HG02885 (cell line): ENCODE measurements at regions not wholly inside any gene's neighbourhood (a gene's known extent, or its start where the extent isn't known, plus 50 kb on each side); places are given as distances from the start of the nearest gene placed in this dataset.

Experiments used
- ATAC-seq: cut with Tn5 transposase; IDR thresholded peaks from one replicate; pipeline ENCODE4 v1.9.1; 2021; ENCODE audit warnings: mild to moderate bottlenecking; ENCODE audit not compliant: unreplicated experiment, poor library complexity

DNA sequence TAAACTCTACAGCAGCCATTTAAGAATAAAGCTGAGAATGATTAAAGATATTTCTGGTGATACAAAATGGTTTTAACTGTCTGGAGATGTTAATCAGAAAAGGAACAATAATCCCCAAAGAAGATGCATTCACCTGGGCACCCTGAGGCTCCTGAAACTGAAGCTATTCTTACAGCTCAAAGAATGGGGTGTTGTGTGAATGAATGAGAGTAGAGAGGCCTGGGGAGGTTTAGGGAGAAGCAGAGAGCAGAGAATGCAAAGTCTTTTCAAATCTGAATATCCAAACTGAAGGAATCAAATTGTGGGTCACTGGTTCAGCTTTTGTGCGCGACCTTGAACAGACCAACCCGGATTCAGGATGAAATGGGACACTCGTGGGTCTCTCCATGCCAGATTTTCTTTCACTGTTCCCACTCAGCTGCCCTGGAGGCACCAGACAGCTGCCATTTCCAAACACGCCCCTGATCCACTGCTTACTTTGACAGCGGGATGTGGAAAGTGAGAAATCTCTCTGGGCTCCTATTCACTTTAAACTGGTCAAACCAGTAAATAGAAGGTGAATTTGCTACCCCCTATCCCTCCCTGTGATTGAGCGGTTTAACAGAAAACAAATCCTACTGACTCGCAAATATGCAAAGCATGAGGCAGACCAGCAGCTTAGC is 485.5 kb upstream of the THBS1 start:
- no peak for ATAC-seq

DNA sequence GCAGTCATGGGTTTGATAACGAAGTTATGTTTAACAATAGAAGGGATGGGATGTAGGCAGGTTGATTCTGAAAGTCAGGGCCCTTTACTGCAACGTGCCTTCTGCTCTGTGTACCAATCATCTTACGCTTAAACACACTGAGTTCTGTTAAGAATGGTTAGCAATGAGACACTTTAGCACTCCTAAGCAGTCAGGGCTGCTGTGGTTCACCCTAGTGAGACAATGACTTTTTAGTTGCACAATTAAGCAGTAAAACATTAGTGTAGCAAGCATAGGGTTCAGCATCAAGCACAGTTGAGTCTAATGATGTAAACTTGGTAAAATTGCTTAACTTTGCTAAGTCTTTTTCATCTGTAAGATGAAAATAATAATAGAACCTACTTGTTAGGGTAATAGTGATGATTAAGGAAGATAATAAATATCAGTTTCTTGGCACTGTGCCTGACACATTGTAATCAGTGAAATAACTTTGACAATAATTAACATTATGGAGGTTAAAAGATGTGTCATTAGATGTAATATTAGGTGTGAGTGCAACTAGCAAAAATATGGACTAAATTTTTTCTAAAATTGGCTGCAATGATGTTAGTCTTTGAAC is 484.2 kb upstream of the THBS1 start:
- no peak for ATAC-seq

DNA sequence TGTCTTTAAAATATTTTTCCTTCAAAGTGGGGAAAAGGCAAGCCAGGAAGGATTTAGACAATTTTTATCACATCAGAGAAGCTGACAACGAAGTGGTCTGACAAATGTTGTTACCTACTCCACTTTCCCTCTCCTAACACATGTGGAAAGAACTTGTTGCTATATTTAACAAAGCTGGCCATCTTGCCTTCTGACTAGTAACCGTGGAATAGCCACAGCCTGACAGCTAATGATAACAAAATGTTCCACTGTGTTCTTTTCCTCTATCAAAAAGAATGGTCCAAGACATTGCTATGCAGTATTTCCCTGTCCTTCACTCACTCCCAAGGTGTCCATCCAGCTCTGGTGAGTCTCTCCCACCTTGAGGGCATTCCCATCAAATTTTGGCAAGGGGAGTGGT is 481.4 kb upstream of the THBS1 start:
- ATAC-seq: no peak

DNA sequence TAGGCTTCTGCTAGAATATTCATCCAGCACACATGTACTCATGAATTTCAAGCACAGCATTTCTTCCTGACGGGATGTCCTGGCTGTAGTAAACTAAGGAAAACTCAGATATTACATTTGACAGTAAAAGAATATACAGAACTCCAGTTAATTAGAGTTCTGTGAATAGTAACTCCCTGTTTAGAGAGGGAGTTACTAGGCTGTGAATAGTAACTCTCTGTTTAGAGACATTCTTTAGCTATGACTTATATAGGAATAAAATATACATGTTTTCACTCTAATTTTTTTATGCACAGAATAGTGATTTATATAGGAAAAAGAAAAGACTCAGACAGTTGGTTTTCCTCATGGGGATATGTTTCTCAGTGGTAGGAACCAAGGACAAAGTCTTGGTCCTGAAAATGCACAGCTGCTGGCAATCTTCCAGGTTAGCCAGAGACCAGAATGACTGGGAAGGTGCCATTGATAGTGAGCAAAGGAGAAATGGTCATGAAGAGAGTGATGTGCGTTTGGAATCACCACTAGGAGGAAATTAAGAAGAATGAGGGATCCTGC is 480.7 kb upstream of the THBS1 start:
- ATAC-seq: no peak

DNA sequence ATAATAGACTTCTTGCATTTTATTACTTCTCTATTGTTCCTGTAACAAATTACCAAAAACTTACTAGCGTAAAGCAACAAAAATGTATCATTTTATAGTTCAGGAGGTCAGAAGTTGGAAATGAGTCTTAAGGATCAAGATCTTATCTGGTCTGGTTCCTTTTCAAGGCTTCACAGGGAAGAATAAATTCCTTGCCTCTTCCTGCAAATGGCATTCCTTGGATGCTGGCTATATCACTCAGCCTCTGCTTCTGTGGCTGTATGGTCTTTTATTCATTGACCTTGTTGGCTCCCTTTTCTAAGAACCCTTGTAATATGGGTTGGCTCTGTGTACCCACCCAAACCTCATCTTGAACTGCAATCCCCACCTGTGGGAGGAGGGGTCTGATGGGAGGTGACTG is 478.4 kb upstream of the THBS1 start:
- no peak for ATAC-seq

DNA sequence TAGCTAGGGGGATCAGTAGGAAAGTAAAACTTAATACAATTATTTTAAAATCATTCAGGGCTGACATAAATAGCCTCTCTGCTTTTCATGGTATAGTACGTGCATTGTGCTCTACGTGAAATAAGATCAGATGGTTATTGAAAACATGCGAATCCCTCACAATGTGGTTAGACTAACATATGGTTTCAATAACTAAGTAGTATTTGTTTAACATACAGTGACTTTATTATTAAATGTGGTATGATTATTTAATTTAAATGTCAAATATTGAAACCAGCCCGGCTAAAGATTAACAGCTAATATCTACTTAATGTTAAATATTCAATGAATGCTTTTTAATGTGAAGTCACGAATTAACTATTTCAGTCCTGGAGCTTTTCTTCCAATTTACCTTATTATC is 473.9 kb upstream of the THBS1 start:
- ATAC-seq: no peak

DNA sequence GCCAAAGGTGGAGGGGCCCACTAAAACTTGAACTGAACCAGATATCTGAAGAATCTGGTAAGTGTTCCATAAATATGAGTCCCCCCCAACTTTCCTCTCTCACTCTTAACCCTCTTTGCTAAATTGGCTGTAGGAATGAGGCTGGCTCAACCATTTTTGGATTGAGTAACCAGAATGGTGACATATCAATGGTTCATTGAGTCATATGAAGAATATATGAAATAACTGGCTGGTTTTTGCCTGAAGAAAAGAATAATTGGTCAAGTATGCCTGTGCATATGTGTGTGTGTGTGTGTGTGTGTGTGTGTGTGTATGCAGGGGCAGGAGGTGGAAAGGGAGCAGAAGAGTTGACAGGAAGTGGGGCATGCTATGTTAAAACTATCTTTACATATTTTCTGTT is 472.9 kb upstream of the THBS1 start:
- ATAC-seq: no peak

DNA sequence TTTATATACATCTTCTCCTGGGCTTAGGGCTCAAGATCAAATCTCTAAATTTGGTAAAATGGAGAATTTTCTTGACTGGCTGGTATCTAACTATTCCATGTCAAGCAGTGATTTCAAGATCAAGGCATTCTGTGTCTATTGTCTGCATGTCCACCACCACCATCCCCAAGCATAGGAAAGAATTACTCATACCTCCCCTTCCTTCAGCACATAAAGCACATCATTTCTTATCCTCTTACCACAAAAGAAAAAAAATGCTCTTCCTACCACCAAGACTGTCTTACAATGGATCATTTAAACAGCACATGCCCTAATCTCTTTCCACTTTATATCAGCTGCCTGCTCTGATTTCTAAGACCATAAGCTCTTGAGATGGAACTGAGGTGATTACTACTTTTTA is 470.5 kb upstream of the THBS1 start:
- ATAC-seq: no peak

DNA sequence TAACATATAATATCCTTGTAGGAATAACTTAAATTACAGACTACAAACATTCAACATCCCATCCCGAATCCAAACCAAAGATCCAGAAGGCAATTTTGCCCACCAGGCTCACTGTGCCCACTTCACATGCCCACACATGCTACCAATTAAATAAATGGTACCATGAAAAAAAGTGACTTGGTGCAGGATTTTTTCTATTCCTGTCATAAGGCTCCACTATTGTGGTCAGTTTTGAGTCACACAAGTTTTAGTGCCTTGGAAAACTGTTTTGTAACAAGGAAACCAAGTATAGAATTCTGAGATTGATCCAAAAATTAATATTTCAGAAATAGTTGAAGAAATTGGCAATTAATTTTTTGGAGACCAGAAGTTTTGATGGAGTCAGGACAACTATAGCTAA is 470.1 kb upstream of the THBS1 start:
- no peak for ATAC-seq

DNA sequence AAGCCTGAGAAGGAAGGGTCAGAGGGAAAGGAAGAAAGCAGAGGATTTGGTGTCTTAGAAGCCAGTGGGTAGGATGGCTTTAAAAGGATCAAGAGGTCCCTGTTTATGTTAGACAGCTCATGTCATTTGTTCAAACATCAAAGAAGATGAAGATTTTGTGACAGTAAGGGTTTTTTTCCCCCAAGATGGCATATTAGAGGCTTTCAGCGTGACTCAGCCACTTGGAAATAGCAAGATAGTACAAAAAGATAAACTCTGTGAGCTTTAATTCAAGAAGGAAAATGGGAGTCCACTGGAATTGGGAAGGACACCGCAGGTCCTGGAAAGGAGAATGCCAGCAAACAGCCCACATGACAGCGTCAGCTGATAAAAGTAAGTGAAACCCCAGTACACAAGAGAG is 467.1 kb upstream of the THBS1 start:
- no peak for ATAC-seq

DNA sequence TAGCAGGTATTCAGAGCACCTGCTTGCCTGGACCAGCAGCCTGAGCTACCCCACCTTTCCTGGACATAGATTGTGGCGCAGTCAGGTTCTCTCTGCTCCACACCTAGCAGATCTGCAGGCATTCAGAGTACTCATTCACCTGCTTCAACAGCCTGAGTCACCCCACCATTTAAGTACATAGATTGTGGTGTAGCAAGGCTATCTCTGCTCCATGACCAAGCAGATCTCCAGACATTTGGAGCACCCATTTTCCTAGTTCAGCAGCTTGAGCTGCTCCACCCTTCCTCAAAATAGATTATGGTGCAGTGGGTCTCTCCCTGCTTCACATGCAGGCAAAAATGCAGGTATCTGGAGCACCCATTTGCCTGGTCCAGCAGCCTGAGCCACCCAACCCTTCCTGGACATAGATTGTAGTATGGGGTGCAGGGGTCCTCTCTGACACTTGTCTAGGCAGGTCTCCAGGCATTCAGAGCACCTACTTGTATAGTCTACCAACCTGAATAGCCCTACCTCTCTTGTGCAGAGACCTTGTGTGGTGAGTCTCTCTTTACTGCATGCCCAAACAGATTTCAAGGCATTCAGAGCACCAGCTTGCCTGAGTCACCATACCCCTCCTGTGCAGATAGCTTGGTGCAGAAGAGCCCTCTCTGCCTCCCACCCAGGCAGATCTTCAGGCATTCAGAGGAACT is 466.0 kb upstream of the THBS1 start:
- no peak for ATAC-seq

DNA sequence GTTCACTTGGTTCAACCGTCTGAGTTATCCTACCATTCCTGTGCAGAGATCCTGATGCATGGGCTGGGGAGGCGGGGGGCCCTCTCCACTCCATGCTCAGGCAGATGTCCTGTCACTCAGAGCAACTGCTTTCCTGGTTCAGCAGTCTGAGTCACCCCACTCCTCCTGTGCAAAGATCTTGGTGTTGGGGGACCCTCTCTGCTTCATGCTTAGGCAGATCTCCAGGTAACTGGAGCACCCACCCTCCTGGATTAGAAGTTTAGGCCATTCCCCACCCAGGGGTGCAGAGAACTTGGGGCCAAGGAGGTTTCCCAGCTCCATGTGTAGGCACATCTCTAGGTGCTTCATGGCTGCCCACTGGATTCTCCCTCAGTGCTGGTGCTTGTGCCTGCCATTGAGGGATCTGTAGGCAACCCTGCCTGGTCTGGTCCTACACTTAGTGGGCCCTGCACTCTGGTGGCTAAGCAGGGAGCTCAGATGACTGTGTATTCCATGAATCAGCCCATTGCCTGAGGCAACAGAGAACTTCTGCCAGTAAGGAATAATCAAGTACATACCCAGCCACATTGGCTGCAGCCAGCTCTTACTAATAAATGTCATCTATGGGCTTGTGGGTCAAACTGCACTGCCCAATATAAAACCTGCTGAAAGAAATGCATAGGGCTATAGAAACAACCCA is 465.4 kb upstream of the THBS1 start:
- ATAC-seq: no peak

DNA sequence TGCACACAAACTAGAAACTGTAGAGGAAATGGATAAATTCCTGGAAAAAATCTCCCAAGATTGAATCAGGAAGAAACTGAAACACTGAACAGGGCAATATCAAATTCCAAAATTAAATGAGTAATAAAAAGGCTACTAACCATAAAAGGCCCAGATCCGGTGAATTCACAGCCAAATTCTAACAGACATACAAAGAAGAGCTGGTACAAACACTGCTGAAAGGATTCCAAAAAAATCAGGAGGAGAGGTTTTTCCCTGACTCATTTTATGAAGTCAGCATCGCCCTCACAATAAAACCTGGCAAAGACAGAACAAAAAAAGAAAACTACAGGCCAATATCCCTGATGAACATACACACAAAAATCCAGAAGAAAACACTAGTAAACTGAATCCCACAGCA is 462.4 kb upstream of the THBS1 start:
- ATAC-seq: no peak

DNA sequence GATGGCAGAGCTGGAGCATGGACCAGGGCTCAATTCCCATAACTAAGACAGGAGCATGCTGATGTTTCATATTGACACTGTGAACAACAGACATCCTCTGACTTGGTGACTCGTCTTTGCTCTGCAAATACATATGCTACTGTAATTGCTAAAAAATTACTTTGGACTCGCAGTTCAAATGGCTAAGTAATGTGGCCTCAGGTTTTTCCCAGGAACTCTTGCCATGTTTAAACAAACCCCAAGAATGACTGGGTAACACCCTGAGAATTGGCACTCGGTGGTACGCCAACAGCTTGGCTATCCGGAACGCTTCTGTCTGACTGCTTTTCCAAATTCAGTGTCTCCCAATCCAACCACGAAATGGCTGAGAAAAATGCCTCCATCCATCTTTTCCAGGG is 456.7 kb upstream of the THBS1 start:
- ATAC-seq: no peak

DNA sequence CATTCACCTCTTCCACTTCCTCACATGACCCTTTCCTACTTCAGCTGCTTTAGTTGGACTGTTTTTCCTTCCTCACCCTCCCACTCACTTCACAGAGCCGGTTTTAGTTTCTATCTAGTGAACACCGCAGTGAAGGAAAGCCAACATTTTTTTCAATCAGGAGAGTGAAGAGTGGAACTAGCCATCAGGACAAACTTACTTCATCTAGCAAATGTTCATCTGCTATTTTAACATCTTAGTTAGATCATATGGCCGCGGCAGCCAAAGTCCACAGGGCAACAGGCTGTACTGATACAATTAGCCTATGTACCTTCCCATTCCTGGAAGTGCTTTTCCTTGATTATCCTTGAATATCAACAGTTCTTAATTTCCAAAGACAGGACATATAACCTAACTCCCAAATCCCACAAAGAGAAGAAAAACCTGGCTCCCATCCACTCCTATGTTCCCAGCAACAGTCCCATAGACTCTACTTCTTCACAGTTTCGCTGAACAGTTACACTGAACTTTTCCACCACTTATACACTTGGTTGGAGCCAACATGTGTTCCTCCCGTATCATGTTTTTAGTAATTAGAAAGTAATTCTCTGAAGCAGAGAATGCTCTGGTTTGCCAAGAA is 456.2 kb upstream of the THBS1 start:
- no peak for ATAC-seq

DNA sequence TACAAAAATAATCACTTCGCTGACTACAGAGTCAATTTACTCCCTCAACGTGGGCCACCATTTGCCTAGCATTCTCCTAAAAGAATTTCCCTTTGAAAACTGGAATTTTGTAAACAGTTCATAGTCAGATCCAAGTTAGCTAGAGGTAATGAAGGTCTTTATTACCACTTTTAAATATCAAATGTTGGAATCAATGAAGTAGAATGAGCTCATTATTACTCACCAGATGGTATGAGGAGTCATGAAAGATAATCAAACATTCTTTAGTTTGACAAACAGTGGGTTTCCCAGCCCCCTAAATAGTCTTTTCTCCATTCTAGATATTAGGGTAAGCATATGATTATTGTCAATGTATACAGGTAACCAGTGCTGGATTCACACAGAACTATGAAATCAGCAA is 455.7 kb upstream of the THBS1 start:
- no peak for ATAC-seq

DNA sequence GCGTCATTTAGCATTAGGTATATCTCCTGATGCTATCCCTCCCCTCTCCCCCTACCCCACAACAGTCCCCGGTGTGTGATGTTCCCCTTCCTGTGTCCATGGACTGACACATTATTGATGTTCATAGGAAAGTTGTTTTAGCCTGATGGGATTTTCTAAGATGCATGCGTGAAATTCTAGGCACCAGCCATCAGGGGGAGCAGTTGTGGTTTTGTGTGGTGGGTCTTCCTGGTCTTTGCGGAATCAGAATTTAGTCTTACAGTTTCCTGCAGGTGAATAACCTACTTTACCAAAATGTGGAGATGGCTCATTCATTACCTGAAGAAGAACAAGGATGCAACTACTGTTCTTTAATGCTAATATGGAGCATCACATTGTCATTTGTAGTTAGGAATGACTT is 455.0 kb upstream of the THBS1 start:
- no peak for ATAC-seq

DNA sequence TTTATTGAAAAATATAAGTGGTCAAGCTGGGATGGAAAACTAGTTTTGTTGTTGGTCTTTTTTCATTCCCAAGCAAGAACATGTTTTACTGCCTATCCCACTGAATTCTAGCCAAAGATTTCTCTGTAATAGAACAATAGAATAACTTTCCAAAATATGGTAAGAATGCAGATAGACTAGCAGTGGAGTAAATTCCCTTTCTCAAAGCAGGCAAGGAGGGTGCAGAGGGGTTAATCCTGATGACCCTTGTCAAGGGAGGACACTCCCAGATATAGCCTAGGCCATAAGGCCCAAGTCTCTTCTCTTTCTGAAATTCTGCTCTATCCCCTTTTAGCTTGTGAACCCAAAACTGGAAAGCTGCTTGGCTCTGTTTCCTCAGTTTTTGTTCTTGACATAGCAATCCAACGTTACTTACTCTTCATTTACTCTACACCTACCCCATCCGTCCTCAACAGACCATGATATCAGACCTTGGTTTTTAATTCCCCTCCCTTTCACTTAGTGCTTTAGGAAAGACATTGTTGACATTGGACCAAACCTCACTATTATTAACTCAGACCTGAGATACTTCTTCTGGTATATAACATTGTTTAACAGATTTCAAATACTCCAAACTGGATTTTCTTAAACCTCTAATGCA is 453.6 kb upstream of the THBS1 start:
- no peak for ATAC-seq

DNA sequence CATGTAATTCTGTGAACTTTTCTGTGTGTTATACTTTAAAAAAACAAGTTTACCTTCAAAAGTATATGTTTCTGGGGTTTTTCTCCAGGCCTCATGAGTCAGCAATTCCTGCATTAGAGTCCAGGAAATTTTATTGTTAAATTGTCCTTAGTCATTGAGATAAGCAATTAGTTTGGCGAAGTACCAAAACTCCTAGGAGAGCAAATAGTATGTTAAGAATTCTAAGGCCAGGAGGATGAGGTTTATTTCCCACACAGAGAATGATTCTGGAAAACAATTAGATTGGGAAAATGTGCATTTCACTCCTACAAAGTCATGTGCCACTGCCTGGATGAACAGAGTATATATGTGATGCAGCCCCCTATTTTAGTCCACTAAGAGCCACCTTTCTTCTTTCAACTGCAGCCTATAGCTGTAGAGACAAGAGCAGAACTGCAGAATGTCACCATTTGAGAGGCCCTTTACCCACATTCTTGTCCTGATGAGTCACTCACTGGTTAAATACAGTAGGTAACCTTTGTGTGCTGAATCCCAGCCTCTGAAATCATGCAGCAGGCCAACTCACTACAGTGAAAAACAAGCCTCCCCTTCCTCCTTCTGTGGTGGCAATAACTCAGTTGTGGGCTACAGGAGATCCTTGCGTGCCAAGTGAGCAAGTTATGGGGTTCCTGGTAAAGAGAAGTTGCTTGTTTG is 452.8 kb upstream of the THBS1 start:
- no peak for ATAC-seq

DNA sequence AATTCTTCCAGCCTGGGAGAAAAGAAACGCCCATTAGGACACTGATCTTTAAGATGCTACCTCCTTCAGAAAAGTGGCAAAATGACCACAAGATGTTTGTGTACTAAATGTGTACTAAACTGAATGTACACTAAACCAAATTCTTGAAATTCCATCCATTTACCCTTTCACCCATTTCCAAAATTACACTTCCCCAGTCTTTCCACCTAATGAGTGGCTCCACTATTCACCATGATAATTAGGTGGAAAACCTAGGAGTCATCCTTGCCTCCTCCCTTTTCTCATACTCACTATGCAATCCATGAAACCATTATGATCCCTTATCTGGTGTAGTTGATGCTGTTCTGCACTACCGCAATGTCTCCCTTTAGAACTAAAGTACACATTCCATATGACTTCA is 452.1 kb upstream of the THBS1 start:
- no peak for ATAC-seq
